Activated T-cell treated with anti-CD3 and anti-CD28 coated beads, Interleukin-2, amount 50 U/mL, for 48 hours (primary cell): ENCODE measurements at regions not wholly inside any gene's neighbourhood (a gene's known extent, or its start where the extent isn't known, plus 50 kb on each side); places are given as distances from the start of the nearest gene placed in this dataset.

Source experiments
- DNase-seq, 2 experiments: peaks; one replicate each; pipeline ENCODE4 v3.0.0-alpha.2; 2020

GRCh38 chr19:30083125-30083681, 141.2 kb downstream of the URI1 start:
- no peak for DNase-seq

- DNase-seq: no peak
These were observed 141.7 kb downstream of the URI1 start for GRCh38 chr19:30083701-30084156.

GRCh38 chr19:30084390-30084819, 142.4 kb downstream of the URI1 start:
- DNase-seq: no peak

- DNase-seq: peak in 1 of 2 experiments; percentile 22
These were observed 143.4 kb downstream of the URI1 start for GRCh38 chr19:30085394-30085793.

- DNase-seq: no peak
These were observed 144.2 kb downstream of the URI1 start for GRCh38 chr19:30086220-30086619.

- no peak for DNase-seq
These were observed 144.9 kb downstream of the URI1 start for GRCh38 chr19:30086916-30087315.

- DNase-seq: no peak
These were observed 145.5 kb downstream of the URI1 start for GRCh38 chr19:30087381-30088138.

GRCh38 chr19:30088567-30088966, 146.5 kb downstream of the URI1 start:
- DNase-seq: no peak

GRCh38 chr19:30089086-30089665, 147.1 kb downstream of the URI1 start:
- DNase-seq: no peak

- no peak for DNase-seq
These were observed 148.4 kb downstream of the URI1 start for GRCh38 chr19:30090476-30090875.

GRCh38 chr19:30090963-30091362, 148.9 kb downstream of the URI1 start:
- no peak for DNase-seq

GRCh38 chr19:30091456-30091855, 149.4 kb downstream of the URI1 start:
- no peak for DNase-seq

- no peak for DNase-seq
These were observed 149.8 kb downstream of the URI1 start for GRCh38 chr19:30091856-30092255.

- DNase-seq: no peak
These were observed 150.9 kb downstream of the URI1 start for GRCh38 chr19:30092721-30093569.

- no peak for DNase-seq
These were observed 152.1 kb downstream of the URI1 start for GRCh38 chr19:30093966-30094755.

GRCh38 chr19:30094756-30095140, 152.7 kb downstream of the URI1 start:
- no peak for DNase-seq

GRCh38 chr19:30095171-30095570, 153.1 kb downstream of the URI1 start:
- DNase-seq: no peak

GRCh38 chr19:30096596-30097370, 154.7 kb downstream of the URI1 start:
- no peak for DNase-seq

- no peak for DNase-seq
These were observed 155.8 kb downstream of the URI1 start for GRCh38 chr19:30097746-30098280.

- DNase-seq: no peak
These were observed 160.2 kb downstream of the URI1 start for GRCh38 chr19:30102239-30102638.

GRCh38 chr19:30102666-30103065, 160.6 kb downstream of the URI1 start:
- DNase-seq: no peak
